KMS-11 (cell line): ENCODE measurements at regions not wholly inside any gene's neighbourhood (a gene's known extent, or its start where the extent isn't known, plus 50 kb on each side); places are given as distances from the start of the nearest gene placed in this dataset.

ENCODE experiments used
- H2AFZ ChIP-seq: fragments of 200-600 bp; sonication (generic); 2 replicates; pipeline ENCODE4 v1.6.1; 2016; ENCODE audit warnings: antibody characterized with exemption, mixed run types, low read depth
- H3K27ac ChIP-seq: fragments of 200-600 bp; sonication (generic); 2 replicates; pipeline ENCODE4 v1.6.1; 2016; ENCODE audit warnings: mild to moderate bottlenecking, mixed run types
- H3K27me3 ChIP-seq: fragments of 200-600 bp; sonication (generic); 2 replicates; pipeline ENCODE4 v1.6.1; 2017; ENCODE audit warnings: mild to moderate bottlenecking, low read depth, mixed run types, moderate library complexity; ENCODE audit not compliant: insufficient read depth
- H3K36me3 ChIP-seq: fragments of 200-600 bp; sonication (generic); 2 replicates; pipeline ENCODE4 v1.6.1; 2017; ENCODE audit warnings: mild to moderate bottlenecking, mixed run types; ENCODE audit not compliant: insufficient read depth
- H3K4me1 ChIP-seq: fragments of 200-600 bp; sonication (generic); 2 replicates; pipeline ENCODE4 v1.6.1; 2016; ENCODE audit warnings: mild to moderate bottlenecking, low read depth, mixed run types; ENCODE audit not compliant: poor library complexity, severe bottlenecking
- H3K4me2 ChIP-seq: fragments of 200-600 bp; sonication (generic); 2 replicates; pipeline ENCODE4 v1.7.0; 2016; ENCODE audit warnings: mild to moderate bottlenecking, mixed run types
- H3K4me3 ChIP-seq: fragments of 200-600 bp; sonication (generic); IDR thresholded peaks from 2 replicates; pipeline ENCODE4 v1.6.1; 2017; ENCODE audit warnings: low read depth, low read length, mixed read lengths; ENCODE audit not compliant: insufficient read depth
- H3K79me2 ChIP-seq: fragments of 200-600 bp; sonication (generic); 2 replicates; pipeline ENCODE4 v1.6.1; 2016; ENCODE audit warnings: low read depth, mixed run types; ENCODE audit not compliant: insufficient read depth
- H3K9ac ChIP-seq: fragments of 200-600 bp; sonication (generic); 2 replicates; pipeline ENCODE4 v1.6.1; 2016; ENCODE audit warnings: mild to moderate bottlenecking, mixed run types
- H4K20me1 ChIP-seq: fragments of 200-600 bp; sonication (generic); 2 replicates; pipeline ENCODE4 v1.6.1; 2016; ENCODE audit warnings: mild to moderate bottlenecking, mixed run types; ENCODE audit not compliant: insufficient read depth
- CTCF ChIP-seq: fragments of 200-600 bp; sonication (generic); conservative IDR thresholded peaks from 2 replicates; pipeline ENCODE4 v1.6.1; 2017; ENCODE audit warnings: low read depth, mild to moderate bottlenecking, antibody characterized with exemption, low read length, moderate library complexity, mixed read lengths

- Histone ChIP-seq H3K36me3 (no peaks in the 10 kb centered on the region), H3K27me3 (no peaks in the 10 kb centered on the region), H4K20me1 (no peaks in the 10 kb centered on the region), H3K79me2 (no peaks in the 10 kb centered on the region), H3K4me1 (no peaks in the 10 kb centered on the region), H3K27ac (no peak overlapping the region), H2AFZ (no peak overlapping the region), H3K9ac (no peak overlapping the region), H3K4me3 (no peak overlapping the region), H3K4me2 (no peak overlapping the region)
- no peak for TF ChIP-seq CTCF
Measured at GRCh38 chr11:11011617-11012016, 153.8 kb upstream of the ZBED5 start.

GRCh38 chr11:11010624-11011127 is 152.8 kb upstream of the ZBED5 start:
- no peaks in the 10 kb centered on the region for H3K27me3 ChIP-seq
- no peaks in the 10 kb centered on the region for H3K36me3 ChIP-seq
- no peak overlapping the region for H2AFZ ChIP-seq
- H3K79me2 ChIP-seq: no peaks in the 10 kb centered on the region
- no peaks in the 10 kb centered on the region for H4K20me1 ChIP-seq
- no peak overlapping the region for H3K9ac ChIP-seq
- no peaks in the 10 kb centered on the region for H3K4me1 ChIP-seq
- no peak overlapping the region for H3K27ac ChIP-seq
- no peak for TF ChIP-seq CTCF
- no peak overlapping the region for H3K4me2 ChIP-seq
- H3K4me3 ChIP-seq: no peak overlapping the region

- Histone ChIP-seq H4K20me1 (no peaks in the 10 kb centered on the region), H3K27ac (no peak overlapping the region), H3K4me1 (no peaks in the 10 kb centered on the region), H3K79me2 (no peaks in the 10 kb centered on the region), H3K4me2 (no peak overlapping the region), H3K27me3 (no peaks in the 10 kb centered on the region), H3K4me3 (no peak overlapping the region), H2AFZ (no peak overlapping the region), H3K36me3 (no peaks in the 10 kb centered on the region), H3K9ac (no peak overlapping the region)
- TF ChIP-seq CTCF: no peak
Measured at GRCh38 chr11:11009179-11009578, 151.3 kb upstream of the ZBED5 start.

GRCh38 chr11:11004069-11004468 is 146.2 kb upstream of the ZBED5 start:
- Histone ChIP-seq H3K27me3 (no peaks in the 10 kb centered on the region), H2AFZ (no peak overlapping the region), H3K4me1 (no peaks in the 10 kb centered on the region), H3K27ac (no peak overlapping the region), H3K9ac (no peak overlapping the region), H3K79me2 (no peaks in the 10 kb centered on the region), H3K4me2 (no peak overlapping the region), H4K20me1 (no peaks in the 10 kb centered on the region), H3K36me3 (no peaks in the 10 kb centered on the region), H3K4me3 (no peak overlapping the region)
- no peak for TF ChIP-seq CTCF
